Keratinocyte (primary cell): ENCODE measurements at regions not wholly inside any gene's neighbourhood (a gene's known extent, or its start where the extent isn't known, plus 50 kb on each side); places are given as distances from the start of the nearest gene placed in this dataset.

Experiments used
- DNase-seq: peaks from one replicate; pipeline ENCODE4 v3.0.0-alpha.2; 2011; ENCODE audit warnings: low read depth, missing footprints, low spot score
- FAIRE-seq: peaks from 2 replicates; lab custom pipeline; 2011; peaks lifted over from hg19 to GRCh38; lab: Jason Lieb, UNC
- H2AFZ ChIP-seq: 2 replicates; pipeline ENCODE4 v1.6.0; 2012; ENCODE audit warnings: low read length, control low read depth, inconsistent platforms; ENCODE audit not compliant: control insufficient read depth
- H3K27ac ChIP-seq: 2 replicates; pipeline ENCODE4 v1.5.1; 2011; ENCODE audit warnings: low read length; ENCODE audit not compliant: control insufficient read depth, insufficient read depth
- H3K27me3 ChIP-seq: 3 replicates; pipeline ENCODE4 v1.6.0; 2011; ENCODE audit warnings: low read length; ENCODE audit not compliant: control insufficient read depth, insufficient read depth; ENCODE audit errors: extremely low read depth
- H3K36me3 ChIP-seq, 2 experiments: 2 replicates in 1 of 2; 3 replicates in 1 of 2; pipeline ENCODE4 v1.5.1; 2011; ENCODE audit warnings: low read length in 2 of 2, mild to moderate bottlenecking in 1 of 2; ENCODE audit not compliant: control insufficient read depth in 2 of 2, insufficient read depth in 2 of 2; ENCODE audit errors: extremely low read depth in 1 of 2
- H3K4me1 ChIP-seq: 3 replicates; pipeline ENCODE4 v1.5.1; 2011; ENCODE audit warnings: low read length; ENCODE audit not compliant: control insufficient read depth, insufficient read depth; ENCODE audit errors: extremely low read depth
- H3K4me2 ChIP-seq: 3 replicates; pipeline ENCODE4 v1.6.0; 2011; ENCODE audit warnings: low read depth, low read length; ENCODE audit not compliant: control insufficient read depth, insufficient read depth; ENCODE audit errors: extremely low read depth
- H3K4me3 ChIP-seq, 3 experiments: fragments of 200-600 bp in 1 of 3; sonication (generic) in 1 of 3; 2 replicates in 2 of 3; 3 replicates in 1 of 3; pipeline ENCODE4 v1.5.1; 2011 to 2016; ENCODE audit warnings: low read length in 3 of 3, mild to moderate bottlenecking in 3 of 3, control low read depth in 2 of 3, inconsistent platforms in 1 of 3, low read depth in 1 of 3, mixed read lengths in 1 of 3, mixed run types in 1 of 3, moderate library complexity in 1 of 3; ENCODE audit not compliant: control insufficient read depth in 2 of 3, insufficient read depth in 2 of 3; ENCODE audit errors: extremely low read depth in 1 of 3
- H3K79me2 ChIP-seq: 2 replicates; pipeline ENCODE4 v1.6.0; 2012; ENCODE audit warnings: low read length; ENCODE audit not compliant: control insufficient read depth, insufficient read depth
- H3K9ac ChIP-seq: 3 replicates; pipeline ENCODE4 v1.6.0; 2011; ENCODE audit warnings: low read length; ENCODE audit not compliant: control insufficient read depth, insufficient read depth; ENCODE audit errors: extremely low read depth
- H3K9me1 ChIP-seq: 3 replicates; pipeline ENCODE4 v1.6.0; 2011; ENCODE audit warnings: low read length; ENCODE audit not compliant: control insufficient read depth, insufficient read depth; ENCODE audit errors: extremely low read depth
- H3K9me3 ChIP-seq: 2 replicates; pipeline ENCODE4 v1.5.1; 2012; ENCODE audit warnings: low read depth, low read length; ENCODE audit not compliant: control insufficient read depth
- H4K20me1 ChIP-seq: 3 replicates; pipeline ENCODE4 v1.6.0; 2011; ENCODE audit warnings: low read length; ENCODE audit not compliant: control insufficient read depth, insufficient read depth; ENCODE audit errors: extremely low read depth
- CTCF ChIP-seq, 3 experiments: IDR thresholded peaks in 1 of 3; conservative IDR thresholded peaks in 1 of 3; optimal IDR thresholded peaks in 1 of 3; 2 replicates in 2 of 3; 3 replicates in 1 of 3; pipeline versions ENCODE3 to v1.5.1; 2011; ENCODE audit warnings: low read length in 3 of 3, mild to moderate bottlenecking in 3 of 3, moderate library complexity in 2 of 3, control low read depth in 1 of 3, inconsistent platforms in 1 of 3; ENCODE audit not compliant: insufficient read depth in 2 of 3; ENCODE audit errors: extremely low read depth in 1 of 3
- EZH2 ChIP-seq: IDR thresholded peaks from one replicate; pipeline ENCODE4 v1.6.1; 2012; ENCODE audit warnings: inconsistent platforms, mild to moderate bottlenecking, low read length, moderate library complexity
- dilution Hi-C: fragments of 300-500 bp; cut with MboI; formaldehyde crosslinking; loops from one replicate; pipeline ENCODE4 v1.7.0; 2020; ENCODE audit warnings: low sequenced_read_pairs; ENCODE audit not compliant: extremely low pct_ligation_motif_present

GRCh38 chr1:192877283-192877886 is 68.5 kb downstream of the RGS2 start:
- H3K4me1 ChIP-seq = no peaks in the 10 kb centered on the region
- H2AFZ ChIP-seq = no peak overlapping the region
- DNase-seq (no peak), FAIRE-seq (no peak)
- H3K9me3 ChIP-seq = no peaks in the 10 kb centered on the region
- no peak overlapping the region for H3K9ac ChIP-seq
- no peaks in the 10 kb centered on the region for H3K79me2 ChIP-seq
- TF ChIP-seq CTCF (optimal IDR thresholded peaks at IDR 0.05 in 1 of 3, IDR thresholded peaks at IDR 0.05 in 1 of 3, conservative IDR thresholded peaks at IDR 0.05 in 1 of 3; ENCODE audit: extremely low read depth in 1 of 3, insufficient read depth in 2 of 3, low read length in 3 of 3) = no peak
- no peak for TF ChIP-seq EZH2
- H3K4me3 ChIP-seq = no peak overlapping the region
- H3K27ac ChIP-seq = no peak overlapping the region
- dilution Hi-C loops = no loop called here
- no peaks in the 10 kb centered on the region for H3K9me1 ChIP-seq
- H3K4me2 ChIP-seq = no peak overlapping the region
- no peaks in the 10 kb centered on the region for H4K20me1 ChIP-seq
- H3K36me3 ChIP-seq = no peaks in the 10 kb centered on the region
- H3K27me3 ChIP-seq = no peaks in the 10 kb centered on the region

GRCh38 chr1:192878249-192878648 is 69.4 kb downstream of the RGS2 start:
- no peaks in the 10 kb centered on the region for H3K4me1 ChIP-seq
- no peaks in the 10 kb centered on the region for H3K27me3 ChIP-seq
- dilution Hi-C loops = no loop called here
- no peaks in the 10 kb centered on the region for H3K9me3 ChIP-seq
- no peaks in the 10 kb centered on the region for H3K9me1 ChIP-seq
- no peaks in the 10 kb centered on the region for H3K36me3 ChIP-seq
- no peaks in the 10 kb centered on the region for H3K79me2 ChIP-seq
- FAIRE-seq (no peak), DNase-seq (no peak)
- no peak for TF ChIP-seq CTCF (optimal IDR thresholded peaks at IDR 0.05 in 1 of 3, IDR thresholded peaks at IDR 0.05 in 1 of 3, conservative IDR thresholded peaks at IDR 0.05 in 1 of 3; ENCODE audit: extremely low read depth in 1 of 3, insufficient read depth in 2 of 3, low read length in 3 of 3)
- TF ChIP-seq EZH2 = no peak
- no peak overlapping the region for H2AFZ ChIP-seq
- H3K27ac ChIP-seq = no peak overlapping the region
- H3K4me2 ChIP-seq = no peak overlapping the region
- H4K20me1 ChIP-seq = no peaks in the 10 kb centered on the region
- no peak overlapping the region for H3K9ac ChIP-seq
- no peak overlapping the region for H3K4me3 ChIP-seq
